ENCODE measurements at regions not wholly inside any gene's neighbourhood (a gene's known extent, or its start where the extent isn't known, plus 50 kb on each side); places are given as distances from the start of the nearest gene placed in this dataset.

- DNase-seq (ENCODE audit: low read depth), result peak; percentile 9
These were observed 369.1 kb upstream of the CLNK start for GRCh38 chr4:11053601-11054220.

GRCh38 chr4:11051181-11051580 lies 366.6 kb upstream of the CLNK start:
- DNase-seq (ENCODE audit: low read depth), result no peak

- DNase-seq (ENCODE audit: low read depth), result no peak
These were observed 366.2 kb upstream of the CLNK start for GRCh38 chr4:11050766-11051165.

GRCh38 chr4:11049001-11049400 lies 364.4 kb upstream of the CLNK start:
- no peak for DNase-seq (ENCODE audit: low read depth)

- DNase-seq (ENCODE audit: low read depth), result no peak
These were observed 358.2 kb upstream of the CLNK start for GRCh38 chr4:11042760-11043159.

GRCh38 chr4:11039634-11040131 lies 355.1 kb upstream of the CLNK start:
- DNase-seq (ENCODE audit: low read depth), result no peak

GRCh38 chr4:11038926-11039325 lies 354.4 kb upstream of the CLNK start:
- DNase-seq (ENCODE audit: low read depth), result peak; percentile 17

GRCh38 chr4:11037637-11038036 lies 353.1 kb upstream of the CLNK start:
- peak; percentile 1 for DNase-seq (ENCODE audit: low read depth)

GRCh38 chr4:11028334-11028733 lies 343.8 kb upstream of the CLNK start:
- DNase-seq (ENCODE audit: low read depth), result no peak

- no peak for DNase-seq (ENCODE audit: low read depth)
These were observed 336.8 kb upstream of the CLNK start for GRCh38 chr4:11021333-11021732.

- DNase-seq (ENCODE audit: low read depth), result no peak
These were observed 335.1 kb upstream of the CLNK start for GRCh38 chr4:11019451-11020240.

- no peak for DNase-seq (ENCODE audit: low read depth)
These were observed 329.6 kb upstream of the CLNK start for GRCh38 chr4:11014199-11014598.

GRCh38 chr4:11013094-11013664 lies 328.6 kb upstream of the CLNK start:
- no peak for DNase-seq (ENCODE audit: low read depth)

- no peak for DNase-seq (ENCODE audit: low read depth)
These were observed 326.7 kb upstream of the CLNK start for GRCh38 chr4:11011249-11011648.

GRCh38 chr4:11010624-11011023 lies 326.1 kb upstream of the CLNK start:
- no peak for DNase-seq (ENCODE audit: low read depth)

- no peak for DNase-seq (ENCODE audit: low read depth)
These were observed 324.7 kb upstream of the CLNK start for GRCh38 chr4:11009281-11009680.

- DNase-seq (ENCODE audit: low read depth), result no peak
These were observed 320.7 kb upstream of the CLNK start for GRCh38 chr4:11005300-11005699.

GRCh38 chr4:11004818-11005217 lies 320.2 kb upstream of the CLNK start:
- no peak for DNase-seq (ENCODE audit: low read depth)

GRCh38 chr4:11002961-11003360 lies 318.4 kb upstream of the CLNK start:
- no peak for DNase-seq (ENCODE audit: low read depth)

GRCh38 chr4:10998846-10999245 lies 314.3 kb upstream of the CLNK start:
- peak; percentile 21 for DNase-seq (ENCODE audit: low read depth)

- no peak for DNase-seq (ENCODE audit: low read depth)
These were observed 300.2 kb upstream of the CLNK start for GRCh38 chr4:10984815-10985214.

- no peak for DNase-seq (ENCODE audit: low read depth)
These were observed 299.5 kb upstream of the CLNK start for GRCh38 chr4:10983885-10984640.

- DNase-seq (ENCODE audit: low read depth), result no peak
These were observed 298.7 kb upstream of the CLNK start for GRCh38 chr4:10983268-10983667.

Data from stromal cell of bone marrow (primary cell).